ENCODE measurements at regions not wholly inside any gene's neighbourhood (a gene's known extent, or its start where the extent isn't known, plus 50 kb on each side); places are given as distances from the start of the nearest gene placed in this dataset.
"Not testable (repeated sequence)": the region's sequence is repeated elsewhere in the genome, so short reads cannot be mapped to it uniquely, and the experiment has no call there.

- H3K36me3 Mint-ChIP-seq (ENCODE audit: low read depth): no peaks in the 10 kb centered on the region
- no peak overlapping the region for H3K4me3 Mint-ChIP-seq
- H3K4me1 Mint-ChIP-seq (ENCODE audit: low read depth): no peaks in the 10 kb centered on the region
- H3K27me3 Mint-ChIP-seq (ENCODE audit: low read depth): no peaks in the 10 kb centered on the region
- CTCF ChIA-PET: no interaction called here
- no peaks in the 10 kb centered on the region for H3K9me3 Mint-ChIP-seq (ENCODE audit: insufficient read depth)
- POLR2A ChIA-PET: no interaction called here
- no peak for DNase-seq
- no peak overlapping the region for H3K27ac Mint-ChIP-seq
- no peak for ATAC-seq
Measured at GRCh38 chr7:85688712-85689111, 501.9 kb upstream of the SEMA3D start.

GRCh38 chr7:85686401-85687181, 499.7 kb upstream of the SEMA3D start:
- no peaks in the 10 kb centered on the region for H3K4me1 Mint-ChIP-seq (ENCODE audit: low read depth)
- ChIA-PET CTCF (no interaction called here), POLR2A (no interaction called here)
- no peaks in the 10 kb centered on the region for H3K9me3 Mint-ChIP-seq (ENCODE audit: insufficient read depth)
- DNase-seq (no peak), ATAC-seq (no peak)
- H3K27ac Mint-ChIP-seq: no peak overlapping the region
- H3K27me3 Mint-ChIP-seq (ENCODE audit: low read depth): no peaks in the 10 kb centered on the region
- no peaks in the 10 kb centered on the region for H3K36me3 Mint-ChIP-seq (ENCODE audit: low read depth)
- H3K4me3 Mint-ChIP-seq: no peak overlapping the region

- Mint-ChIP-seq H3K9me3 (ENCODE audit: insufficient read depth) (no peaks in the 10 kb centered on the region), H3K4me3 (no peak overlapping the region), H3K4me1 (ENCODE audit: low read depth) (no peaks in the 10 kb centered on the region), H3K36me3 (ENCODE audit: low read depth) (no peaks in the 10 kb centered on the region), H3K27me3 (ENCODE audit: low read depth) (no peaks in the 10 kb centered on the region), H3K27ac (no peak overlapping the region)
- POLR2A ChIA-PET: no interaction called here
- DNase-seq (no peak), ATAC-seq (no peak)
- CTCF ChIA-PET: no interaction called here
Measured at GRCh38 chr7:85685901-85686300, 499.0 kb upstream of the SEMA3D start.

- H3K4me1 Mint-ChIP-seq (ENCODE audit: low read depth): no peaks in the 10 kb centered on the region
- H3K36me3 Mint-ChIP-seq (ENCODE audit: low read depth): no peaks in the 10 kb centered on the region
- no peaks in the 10 kb centered on the region for H3K9me3 Mint-ChIP-seq (ENCODE audit: insufficient read depth)
- H3K27me3 Mint-ChIP-seq (ENCODE audit: low read depth): no peaks in the 10 kb centered on the region
- H3K27ac Mint-ChIP-seq: no peak overlapping the region
- no peak for ATAC-seq
- CTCF ChIA-PET: no interaction called here
- no peak for DNase-seq
- H3K4me3 Mint-ChIP-seq: no peak overlapping the region
- POLR2A ChIA-PET: no interaction called here
Measured at GRCh38 chr7:85682833-85683620, 496.2 kb upstream of the SEMA3D start.

- POLR2A ChIA-PET: no interaction called here
- no peaks in the 10 kb centered on the region for H3K4me1 Mint-ChIP-seq (ENCODE audit: low read depth)
- H3K4me3 Mint-ChIP-seq: no peak overlapping the region
- ATAC-seq (no peak), DNase-seq (no peak)
- no peaks in the 10 kb centered on the region for H3K9me3 Mint-ChIP-seq (ENCODE audit: insufficient read depth)
- CTCF ChIA-PET: no interaction called here
- H3K27me3 Mint-ChIP-seq (ENCODE audit: low read depth): no peaks in the 10 kb centered on the region
- no peak overlapping the region for H3K27ac Mint-ChIP-seq
- H3K36me3 Mint-ChIP-seq (ENCODE audit: low read depth): no peaks in the 10 kb centered on the region
Measured at GRCh38 chr7:85681241-85681640, 494.4 kb upstream of the SEMA3D start.

- H3K4me1 Mint-ChIP-seq (ENCODE audit: low read depth); H3K27ac Mint-ChIP-seq; H3K27me3 Mint-ChIP-seq (ENCODE audit: low read depth); H3K36me3 Mint-ChIP-seq (ENCODE audit: low read depth); ATAC-seq; POLR2A ChIA-PET; CTCF ChIA-PET; H3K9me3 Mint-ChIP-seq (ENCODE audit: insufficient read depth); H3K4me3 Mint-ChIP-seq; DNase-seq: not testable (repeated sequence)
Measured at GRCh38 chr7:85675093-85675492, 488.2 kb upstream of the SEMA3D start.

GRCh38 chr7:85673876-85674275, 487.0 kb upstream of the SEMA3D start:
- DNase-seq (no peak), ATAC-seq (no peak)
- H3K36me3 Mint-ChIP-seq (ENCODE audit: low read depth): no peaks in the 10 kb centered on the region
- no peak overlapping the region for H3K4me3 Mint-ChIP-seq
- POLR2A ChIA-PET: no interaction called here
- H3K27ac Mint-ChIP-seq: no peak overlapping the region
- no peaks in the 10 kb centered on the region for H3K9me3 Mint-ChIP-seq (ENCODE audit: insufficient read depth)
- H3K4me1 Mint-ChIP-seq (ENCODE audit: low read depth): no peaks in the 10 kb centered on the region
- no peaks in the 10 kb centered on the region for H3K27me3 Mint-ChIP-seq (ENCODE audit: low read depth)
- CTCF ChIA-PET: no interaction called here

- ChIA-PET CTCF (no interaction called here), POLR2A (no interaction called here)
- no peak overlapping the region for H3K27ac Mint-ChIP-seq
- no peaks in the 10 kb centered on the region for H3K4me1 Mint-ChIP-seq (ENCODE audit: low read depth)
- ATAC-seq (no peak), DNase-seq (no peak)
- no peak overlapping the region for H3K4me3 Mint-ChIP-seq
- H3K36me3 Mint-ChIP-seq (ENCODE audit: low read depth): no peaks in the 10 kb centered on the region
- H3K27me3 Mint-ChIP-seq (ENCODE audit: low read depth): no peaks in the 10 kb centered on the region
- H3K9me3 Mint-ChIP-seq (ENCODE audit: insufficient read depth): no peaks in the 10 kb centered on the region
Measured at GRCh38 chr7:85669225-85669624, 482.4 kb upstream of the SEMA3D start.

- Mint-ChIP-seq H3K27me3 (ENCODE audit: low read depth) (no peaks in the 10 kb centered on the region), H3K27ac (no peak overlapping the region), H3K36me3 (ENCODE audit: low read depth) (no peaks in the 10 kb centered on the region), H3K9me3 (ENCODE audit: insufficient read depth) (no peaks in the 10 kb centered on the region), H3K4me1 (ENCODE audit: low read depth) (no peaks in the 10 kb centered on the region), H3K4me3 (no peak overlapping the region)
- DNase-seq: no peak
- POLR2A ChIA-PET: no interaction called here
- CTCF ChIA-PET: no interaction called here
- no peak for ATAC-seq
Measured at GRCh38 chr7:85664341-85664740, 477.5 kb upstream of the SEMA3D start.

GRCh38 chr7:85659364-85659763, 472.5 kb upstream of the SEMA3D start:
- Mint-ChIP-seq H3K9me3 (ENCODE audit: insufficient read depth) (no peaks in the 10 kb centered on the region), H3K4me1 (ENCODE audit: low read depth) (no peaks in the 10 kb centered on the region), H3K27me3 (ENCODE audit: low read depth) (no peaks in the 10 kb centered on the region), H3K36me3 (ENCODE audit: low read depth) (no peaks in the 10 kb centered on the region), H3K27ac (no peak overlapping the region), H3K4me3 (no peak overlapping the region)
- CTCF ChIA-PET: no interaction called here
- DNase-seq (no peak), ATAC-seq (no peak)
- POLR2A ChIA-PET: no interaction called here

GRCh38 chr7:85655252-85655651, 468.4 kb upstream of the SEMA3D start:
- no peak for DNase-seq
- Mint-ChIP-seq H3K4me3 (no peak overlapping the region), H3K27me3 (ENCODE audit: low read depth) (no peaks in the 10 kb centered on the region)

GRCh38 chr7:85644272-85644671, 457.4 kb upstream of the SEMA3D start:
- ChIA-PET POLR2A (no interaction called here), CTCF (no interaction called here)
- H3K4me1 Mint-ChIP-seq (ENCODE audit: low read depth): no peaks in the 10 kb centered on the region
- no peaks in the 10 kb centered on the region for H3K27me3 Mint-ChIP-seq (ENCODE audit: low read depth)
- H3K27ac Mint-ChIP-seq: no peak overlapping the region
- H3K36me3 Mint-ChIP-seq (ENCODE audit: low read depth): no peaks in the 10 kb centered on the region
- H3K4me3 Mint-ChIP-seq: no peak overlapping the region
- no peaks in the 10 kb centered on the region for H3K9me3 Mint-ChIP-seq (ENCODE audit: insufficient read depth)
- ATAC-seq (no peak), DNase-seq (no peak)

More at GRCh38 chr7:85655252-85655651, 468.4 kb upstream of the SEMA3D start:
- Mint-ChIP-seq H3K9me3 (ENCODE audit: insufficient read depth) (no peaks in the 10 kb centered on the region), H3K27ac (no peak overlapping the region), H3K4me1 (ENCODE audit: low read depth) (no peaks in the 10 kb centered on the region), H3K36me3 (ENCODE audit: low read depth) (no peaks in the 10 kb centered on the region)
- ChIA-PET CTCF (no interaction called here), POLR2A (no interaction called here)
- ATAC-seq: no peak

Measured in activated CD8-positive, alpha-beta T cell treated with anti-CD3 and anti-CD28 coated beads, Interleukin-2, amount 10 ng/mL, durations not matched to agents 7 days and 5 days (primary cell).